Neuron (in vitro differentiated cells): ENCODE measurements at regions not wholly inside any gene's neighbourhood (a gene's known extent, or its start where the extent isn't known, plus 50 kb on each side); places are given as distances from the start of the nearest gene placed in this dataset.
"Not testable (repeated sequence)": the region's sequence is repeated elsewhere in the genome, so short reads cannot be mapped to it uniquely, and the experiment has no call there.

ENCODE experiments used
- H2AFZ ChIP-seq: one replicate; pipeline ENCODE4 v1.6.1; 2013; ENCODE audit warnings: low read depth, mild to moderate bottlenecking, inconsistent platforms, low read length, moderate library complexity
- H3K27me3 ChIP-seq: one replicate; pipeline ENCODE4 v1.6.1; 2013; ENCODE audit warnings: low read length; ENCODE audit not compliant: insufficient read depth
- H3K36me3 ChIP-seq: one replicate; pipeline ENCODE4 v1.6.1; 2013; ENCODE audit warnings: low read length; ENCODE audit not compliant: insufficient read depth
- H3K4me1 ChIP-seq: one replicate; pipeline ENCODE4 v1.6.1; 2013; ENCODE audit warnings: low read length; ENCODE audit not compliant: insufficient read depth
- H3K4me3 ChIP-seq: 2 replicates; pipeline ENCODE4 v1.5.1; 2013; ENCODE audit warnings: mild to moderate bottlenecking, low read length, moderate library complexity
- H3K9me3 ChIP-seq: one replicate; pipeline ENCODE4 v1.6.1; 2013; ENCODE audit warnings: low read length

DNA sequence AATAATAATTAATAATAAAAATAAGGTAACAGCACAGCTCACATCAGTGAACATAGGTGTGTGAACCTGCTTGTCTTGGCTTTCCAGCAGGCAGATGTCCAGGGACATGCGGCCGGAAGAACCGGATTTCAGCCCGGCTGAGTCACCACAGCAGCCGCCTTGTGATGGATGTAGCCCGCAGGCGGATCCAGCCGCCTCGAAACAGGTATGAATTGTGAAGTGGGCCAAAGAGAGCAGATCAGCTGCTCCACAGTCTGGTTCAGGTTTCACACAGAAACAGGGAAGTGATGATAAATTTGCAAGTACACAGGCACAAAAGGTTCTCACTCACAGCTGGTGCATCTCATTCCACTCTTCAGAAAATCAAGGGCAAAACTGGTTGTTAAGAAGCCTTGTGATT, 55.1 kb downstream of the ID4 start:
- H3K9me3 ChIP-seq = no peaks in the 10 kb centered on the region

GRCh38 chr6:19895866-19896692, 58.9 kb downstream of the ID4 start:
- peaks cover 7% of the 10 kb centered on the region for H3K4me1 ChIP-seq
- H3K36me3 ChIP-seq = no peaks in the 10 kb centered on the region
- no peaks in the 10 kb centered on the region for H3K27me3 ChIP-seq
- no peak overlapping the region for H3K4me3 ChIP-seq
- no peaks in the 10 kb centered on the region for H3K9me3 ChIP-seq
- H2AFZ ChIP-seq = no peak overlapping the region

More for the DNA sequence above, 55.1 kb downstream of the ID4 start:
- Histone ChIP-seq H3K27me3 (no peaks in the 10 kb centered on the region), H3K4me1 (peaks cover 7% of the 10 kb centered on the region), H3K36me3 (no peaks in the 10 kb centered on the region), H3K4me3 (no peak overlapping the region), H2AFZ (no peak overlapping the region)

DNA sequence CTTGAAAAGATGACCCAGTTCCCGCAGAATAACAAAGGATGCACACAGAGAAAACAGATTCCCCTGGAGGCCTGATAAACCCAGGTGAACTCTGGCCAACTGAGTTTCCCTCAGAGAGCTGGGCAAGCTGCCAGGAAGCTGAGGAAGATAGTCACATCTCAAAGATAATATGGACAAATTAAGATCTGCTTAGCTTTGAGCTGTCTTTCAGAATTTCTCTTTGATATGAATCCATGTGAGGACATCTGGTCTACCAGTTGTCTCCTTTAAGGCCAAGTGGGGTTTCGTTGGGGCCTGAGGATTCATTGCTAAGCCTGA, 59.5 kb downstream of the ID4 start:
- no peaks in the 10 kb centered on the region for H3K27me3 ChIP-seq
- no peak overlapping the region for H3K4me3 ChIP-seq
- peaks cover 7% of the 10 kb centered on the region for H3K4me1 ChIP-seq
- no peak overlapping the region for H2AFZ ChIP-seq
- H3K9me3 ChIP-seq = no peaks in the 10 kb centered on the region
- no peaks in the 10 kb centered on the region for H3K36me3 ChIP-seq

DNA sequence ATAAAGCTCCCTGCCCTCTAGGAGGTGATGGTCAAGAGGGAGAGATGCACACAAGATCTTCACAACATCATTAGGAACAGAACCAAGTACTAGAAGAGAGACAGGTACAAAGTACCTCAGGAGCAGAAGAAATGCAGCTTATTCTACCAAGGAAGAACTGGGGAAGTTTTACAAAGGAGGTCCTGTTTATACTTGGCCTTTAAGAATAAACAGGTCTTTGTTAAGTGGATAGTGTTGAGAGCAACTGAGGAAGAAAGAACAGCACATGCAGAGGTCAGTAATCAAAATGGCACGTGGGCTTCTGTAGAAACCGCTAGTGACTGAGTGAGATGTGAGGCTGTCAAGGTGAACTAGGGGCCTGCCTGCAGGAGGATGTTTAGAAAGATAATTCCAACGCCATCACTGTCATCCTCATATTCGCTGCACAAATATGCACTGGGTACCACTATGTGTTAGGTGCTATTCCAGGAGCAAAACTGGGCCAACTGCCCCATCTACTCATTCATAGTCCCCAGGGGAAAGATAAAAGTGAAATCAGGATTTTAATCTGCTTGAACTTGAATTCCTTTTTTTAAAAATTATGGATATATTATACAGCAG, 61.1 kb downstream of the ID4 start:
- no peaks in the 10 kb centered on the region for H3K27me3 ChIP-seq
- H3K4me1 ChIP-seq = peaks cover 7% of the 10 kb centered on the region
- no peak overlapping the region for H3K4me3 ChIP-seq
- H3K36me3 ChIP-seq = no peaks in the 10 kb centered on the region
- no peaks in the 10 kb centered on the region for H3K9me3 ChIP-seq
- H2AFZ ChIP-seq = no peak overlapping the region

DNA sequence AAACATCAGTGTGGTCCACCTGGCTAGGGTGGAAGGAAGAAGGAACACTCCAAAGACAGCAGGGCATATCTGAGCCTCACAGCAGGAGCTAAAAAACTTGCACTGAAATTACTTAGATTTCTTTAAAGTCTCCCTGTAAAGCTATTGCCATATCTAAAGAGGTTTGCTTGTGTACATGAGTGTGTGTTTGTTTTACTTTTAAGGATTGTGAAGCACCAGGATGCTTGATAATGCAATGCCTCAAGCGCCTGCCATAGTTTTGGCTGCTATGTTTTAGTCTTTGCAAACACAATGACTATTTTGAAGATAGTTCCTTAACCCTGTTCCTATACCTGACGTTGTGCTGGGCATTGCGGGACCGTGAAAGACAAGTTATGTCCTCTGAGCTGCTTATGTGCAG, 65.0 kb downstream of the ID4 start:
- no peaks in the 10 kb centered on the region for H3K27me3 ChIP-seq
- no peaks in the 10 kb centered on the region for H3K36me3 ChIP-seq
- H3K4me3 ChIP-seq = no peak overlapping the region
- no peak overlapping the region for H2AFZ ChIP-seq
- no peaks in the 10 kb centered on the region for H3K4me1 ChIP-seq
- no peaks in the 10 kb centered on the region for H3K9me3 ChIP-seq

- H2AFZ ChIP-seq, H3K9me3 ChIP-seq, H3K36me3 ChIP-seq, H3K27me3 ChIP-seq, H3K4me3 ChIP-seq, H3K4me1 ChIP-seq: not testable (repeated sequence)
Observed at GRCh38 chr6:19904408-19904807, 67.2 kb downstream of the ID4 start.

DNA sequence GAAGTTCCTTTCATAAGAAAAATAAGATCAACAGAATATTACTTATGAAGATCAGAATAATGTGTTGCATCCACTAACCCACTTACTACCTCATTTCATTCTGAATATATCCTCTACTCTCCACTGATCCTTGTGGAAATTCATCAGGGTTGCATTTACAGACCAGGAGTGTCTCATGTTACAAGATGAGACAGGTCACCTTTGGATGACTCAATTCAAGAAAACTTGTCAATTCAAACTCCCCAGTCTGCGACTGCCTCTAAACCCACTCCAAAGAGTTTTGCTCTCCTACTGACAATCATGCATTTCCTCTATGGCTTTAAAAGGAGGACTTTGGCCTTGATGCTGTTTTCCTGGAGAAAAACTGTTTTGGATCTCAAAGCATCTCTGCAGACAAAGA, 68.4 kb downstream of the ID4 start:
- no peaks in the 10 kb centered on the region for H3K27me3 ChIP-seq
- no peak overlapping the region for H2AFZ ChIP-seq
- H3K9me3 ChIP-seq = no peaks in the 10 kb centered on the region
- no peaks in the 10 kb centered on the region for H3K36me3 ChIP-seq
- H3K4me3 ChIP-seq = no peak overlapping the region
- no peaks in the 10 kb centered on the region for H3K4me1 ChIP-seq

DNA sequence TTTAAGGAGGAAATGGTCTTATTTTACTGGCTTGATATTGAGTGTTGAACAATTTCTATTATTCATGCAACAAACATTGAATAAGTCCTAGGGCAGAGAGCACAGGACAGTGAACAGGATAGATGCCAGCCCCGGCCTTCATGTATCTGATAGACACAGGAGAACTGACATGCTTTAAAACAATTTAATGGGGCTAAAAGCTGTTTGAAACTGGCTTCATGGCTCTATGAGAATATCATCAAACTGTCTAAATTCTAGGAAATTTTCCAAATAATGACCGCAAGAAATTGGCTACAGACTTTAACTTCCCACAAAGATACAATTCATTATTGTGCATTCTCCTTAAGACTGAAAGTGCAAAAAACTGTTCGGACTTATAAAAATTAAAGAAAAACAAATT, 69.0 kb downstream of the ID4 start:
- no peaks in the 10 kb centered on the region for H3K4me1 ChIP-seq
- H3K36me3 ChIP-seq = no peaks in the 10 kb centered on the region

GRCh38 chr6:19911223-19911622, 74.1 kb downstream of the ID4 start:
- H3K9me3 ChIP-seq = peaks cover 2% of the 10 kb centered on the region
- H2AFZ ChIP-seq = no peak overlapping the region
- H3K27me3 ChIP-seq = no peaks in the 10 kb centered on the region
- H3K36me3 ChIP-seq = no peaks in the 10 kb centered on the region
- no peaks in the 10 kb centered on the region for H3K4me1 ChIP-seq
- no peak overlapping the region for H3K4me3 ChIP-seq

More for the DNA sequence above, 69.0 kb downstream of the ID4 start:
- no peaks in the 10 kb centered on the region for H3K9me3 ChIP-seq
- H3K4me3 ChIP-seq = no peak overlapping the region
- H2AFZ ChIP-seq = no peak overlapping the region
- no peaks in the 10 kb centered on the region for H3K27me3 ChIP-seq

- Histone ChIP-seq H3K36me3 (no peaks in the 10 kb centered on the region), H2AFZ (no peak overlapping the region), H3K27me3 (no peaks in the 10 kb centered on the region), H3K4me3 (no peak overlapping the region), H3K4me1 (no peaks in the 10 kb centered on the region), H3K9me3 (no peaks in the 10 kb centered on the region)
Observed at GRCh38 chr6:19918436-19918835, 81.3 kb downstream of the ID4 start.

DNA sequence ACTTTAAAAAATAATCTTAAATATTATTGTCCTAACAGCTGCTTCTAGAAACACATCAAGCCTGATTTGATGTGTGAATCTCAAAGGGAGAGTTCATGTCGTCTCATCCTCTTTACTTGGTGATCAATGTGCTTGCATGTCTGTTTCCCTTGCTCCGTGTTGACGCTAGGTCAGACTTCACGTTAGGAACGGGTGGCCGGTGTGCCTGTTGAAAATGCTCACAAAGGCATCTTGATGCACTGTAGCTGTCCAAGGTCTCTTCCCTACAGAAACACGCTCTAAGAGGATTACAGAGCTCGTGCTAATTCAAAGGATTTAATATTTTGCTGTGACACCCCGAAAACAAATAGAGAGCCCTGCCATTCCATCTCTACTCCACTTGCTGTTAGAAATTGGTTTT, 84.6 kb downstream of the ID4 start:
- no peaks in the 10 kb centered on the region for H3K36me3 ChIP-seq
- H3K27me3 ChIP-seq = no peaks in the 10 kb centered on the region
- H2AFZ ChIP-seq = no peak overlapping the region
- no peak overlapping the region for H3K4me3 ChIP-seq
- H3K4me1 ChIP-seq = no peaks in the 10 kb centered on the region
- H3K9me3 ChIP-seq = no peaks in the 10 kb centered on the region

- Histone ChIP-seq H3K27me3 (no peaks in the 10 kb centered on the region), H3K36me3 (no peaks in the 10 kb centered on the region), H3K4me3 (no peak overlapping the region)
Observed at GRCh38 chr6:19925533-19925932, 88.4 kb downstream of the ID4 start.

GRCh38 chr6:19928461-19928860, 91.3 kb downstream of the ID4 start:
- peaks cover 4% of the 10 kb centered on the region for H3K27me3 ChIP-seq
- H3K36me3 ChIP-seq = no peaks in the 10 kb centered on the region
- H3K4me3 ChIP-seq = no peak overlapping the region
- H3K9me3 ChIP-seq = no peaks in the 10 kb centered on the region
- no peaks in the 10 kb centered on the region for H3K4me1 ChIP-seq
- no peak overlapping the region for H2AFZ ChIP-seq

More at GRCh38 chr6:19925533-19925932, 88.4 kb downstream of the ID4 start:
- H2AFZ ChIP-seq = no peak overlapping the region
- H3K4me1 ChIP-seq = no peaks in the 10 kb centered on the region
- H3K9me3 ChIP-seq = no peaks in the 10 kb centered on the region

DNA sequence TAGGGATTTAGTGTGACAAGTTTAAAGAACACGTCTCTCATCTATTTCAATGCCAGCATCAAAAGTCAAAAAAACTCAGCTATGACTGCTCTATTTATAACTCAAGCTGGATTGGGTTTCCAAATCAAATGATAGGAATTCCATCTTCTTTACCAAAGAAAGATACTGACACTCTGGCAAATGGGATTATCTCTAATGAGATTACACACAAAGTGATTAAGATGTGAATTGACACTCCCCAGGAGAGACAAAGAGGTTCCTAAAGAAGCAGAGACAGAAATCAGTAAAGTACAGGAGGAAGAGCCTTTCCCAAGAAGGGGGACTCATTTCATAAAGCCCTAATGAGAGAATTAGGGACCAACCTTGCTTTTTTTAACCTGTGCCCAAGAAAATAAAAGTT, 92.1 kb downstream of the ID4 start:
- Histone ChIP-seq H3K27me3 (peaks cover 4% of the 10 kb centered on the region), H3K4me3 (no peak overlapping the region), H2AFZ (no peak overlapping the region), H3K4me1 (no peaks in the 10 kb centered on the region), H3K36me3 (no peaks in the 10 kb centered on the region), H3K9me3 (no peaks in the 10 kb centered on the region)
